ENCODE measurements at regions not wholly inside any gene's neighbourhood (a gene's known extent, or its start where the extent isn't known, plus 50 kb on each side); places are given as distances from the start of the nearest gene placed in this dataset.

- POLR2A ChIA-PET, result no interaction called here
- WGBS (ENCODE audit: insufficient coverage, low coverage, missing lambda C conversion rate), result 0% methylated on average over 2 of the region's 2 CpGs
- in situ Hi-C loops (cut with MboI) (no loop called here), intact Hi-C loops (cut with micrococcal nuclease) (no loop called here)
- Histone ChIP-seq H3K79me2 (ENCODE audit: control insufficient read depth, insufficient read depth, low read length) (no peaks in the 10 kb centered on the region), H3K36me3 (ENCODE audit: control insufficient read depth, insufficient read depth, low read length) (no peaks in the 10 kb centered on the region), H3K27me3 (ENCODE audit: control insufficient read depth in 2 of 2, insufficient read depth in 2 of 2, low read length in 2 of 2) (peaks cover 0 to 19% of the 10 kb centered on the region in 2 experiments; a peak in 1 of 5 replicates), H3K4me1 (replicated peaks in 1 of 2; ENCODE audit: control insufficient read depth in 2 of 2, insufficient read depth in 2 of 2, low read length in 2 of 2) (no peaks in the 10 kb centered on the region), H2AFZ (ENCODE audit: low read depth, low read length) (no peak overlapping the region), H3K27ac (ENCODE audit: extremely low read depth, low read depth, low read length) (no peak overlapping the region), H4K20me1 (replicated peaks; ENCODE audit: control insufficient read depth, insufficient read depth, low read length) (no peaks in the 10 kb centered on the region), H3K4me3 (no peak overlapping the region), H3K9me3 (replicated peaks; ENCODE audit: control insufficient read depth, insufficient read depth, low read depth, low read length) (no peaks in the 10 kb centered on the region), H3K9ac (ENCODE audit: insufficient read depth in 1 of 2, low read depth in 2 of 2, low read length in 2 of 2) (no peak overlapping the region), H3K9me1 (ENCODE audit: control insufficient read depth, insufficient read depth, low read length) (no peaks in the 10 kb centered on the region), H3K4me2 (ENCODE audit: insufficient read depth, low read length) (no peak overlapping the region)
- DNase-seq (ENCODE audit: extremely low read depth in 1 of 4, low spot score in 3 of 4) (no peak), FAIRE-seq (no peak), ATAC-seq (no peak)
- TF ChIP-seq RBM25 (IDR thresholded peaks at IDR 0.05; ENCODE audit: low read depth, low read length, severe bottlenecking) (no peak), ZFP30 (CRISPR knock-in tag; IDR thresholded peaks at IDR 0.05; ENCODE audit: borderline replicate concordance) (no peak), PTTG1 (tag; IDR thresholded peaks at IDR 0.05; ENCODE audit: low read depth) (no peak), TAF15 (IDR thresholded peaks at IDR 0.05; ENCODE audit: low read depth, low read length) (no peak)
- CTCF ChIA-PET (ENCODE audit: low intra/inter-chr PET ratio), result no interaction called here
- BruUV-seq (replicated peaks), result no TSS peak
Observed at GRCh38 chr2:48066000-48066399, 159.7 kb upstream of the FBXO11 start.

- POLR2A ChIA-PET, result interaction anchor here (0.5 kb wide), 1 partner anchor 382 kb away, joined by 4 read pairs; no protein-coding TSS in a partner anchor
- BruUV-seq (replicated peaks), result no TSS peak
- H4K20me1 ChIP-seq (replicated peaks; ENCODE audit: control insufficient read depth, insufficient read depth, low read length), result no peaks in the 10 kb centered on the region
- H3K9me3 ChIP-seq (replicated peaks; ENCODE audit: control insufficient read depth, insufficient read depth, low read depth, low read length), result no peaks in the 10 kb centered on the region
- no peaks in the 10 kb centered on the region for H3K9me1 ChIP-seq (ENCODE audit: control insufficient read depth, insufficient read depth, low read length)
- H3K4me3 ChIP-seq, result no peak overlapping the region
- H3K27me3 ChIP-seq (ENCODE audit: control insufficient read depth in 2 of 2, insufficient read depth in 2 of 2, low read length in 2 of 2), result peaks cover 15 to 36% of the 10 kb centered on the region in 2 experiments; a peak in 4 of 5 replicates
- no peaks in the 10 kb centered on the region for H3K36me3 ChIP-seq (ENCODE audit: control insufficient read depth, insufficient read depth, low read length)
- no peaks in the 10 kb centered on the region for H3K79me2 ChIP-seq (ENCODE audit: control insufficient read depth, insufficient read depth, low read length)
- DNase-seq (ENCODE audit: extremely low read depth in 1 of 4, low spot score in 3 of 4), result no peak
- H3K9ac ChIP-seq (ENCODE audit: insufficient read depth in 1 of 2, low read depth in 2 of 2, low read length in 2 of 2), result no peak overlapping the region
- H3K27ac ChIP-seq (ENCODE audit: extremely low read depth, low read depth, low read length), result no peak overlapping the region
- H3K4me1 ChIP-seq (replicated peaks in 1 of 2; ENCODE audit: control insufficient read depth in 2 of 2, insufficient read depth in 2 of 2, low read length in 2 of 2), result no peaks in the 10 kb centered on the region
- in situ Hi-C loops (cut with MboI), result no loop called here
- H3K4me2 ChIP-seq (ENCODE audit: insufficient read depth, low read length), result no peak overlapping the region
- no peak overlapping the region for H2AFZ ChIP-seq (ENCODE audit: low read depth, low read length)
- intact Hi-C loops (cut with micrococcal nuclease), result no loop called here
- CTCF ChIA-PET (ENCODE audit: low intra/inter-chr PET ratio), result interaction anchor here (0.7 kb wide), 1 partner anchor 1358 kb away, joined by 3 read pairs; no protein-coding TSS in a partner anchor
- FAIRE-seq, result no peak
- no peak for ATAC-seq
- TF ChIP-seq JUNB (CRISPR knock-in tag; conservative IDR thresholded peaks at IDR 0.05) (no peak), ARID4B (CRISPR knock-in tag; IDR thresholded peaks at IDR 0.05) (no peak), RBM15 (IDR thresholded peaks at IDR 0.05; ENCODE audit: insufficient read depth, low read length) (no peak), MBD1 (CRISPR knock-in tag; IDR thresholded peaks at IDR 0.05) (no peak), RFX5 (IDR thresholded peaks at IDR 0.05; ENCODE audit: low read depth, low read length) (no peak), ZNF24 (IDR thresholded peaks at IDR 0.05) (no peak), PCBP1 (IDR thresholded peaks at IDR 0.05; ENCODE audit: low read depth, low read length, poor library complexity, severe bottlenecking) (no peak), PTBP1 (IDR thresholded peaks at IDR 0.05; ENCODE audit: low read depth, low read length) (no peak)
Observed at GRCh38 chr2:48069769-48070168, 163.5 kb upstream of the FBXO11 start.

Measured in K562 (cell line).